CD4-positive, CD25-positive, alpha-beta regulatory T cell (primary cell): ENCODE measurements at regions not wholly inside any gene's neighbourhood (a gene's known extent, or its start where the extent isn't known, plus 50 kb on each side); places are given as distances from the start of the nearest gene placed in this dataset.

Experiments
- ATAC-seq, 2 donors: fragments of 150-1000 bp; cut with Tn5 transposase; one replicate each; pipeline ENCODE4 v1.10.0; 2021; ENCODE audit warnings: low read depth in 2 of 2, moderate number of reproducible peaks in 2 of 2, moderate library complexity in 1 of 2
- DNase-seq, 3 donors: peaks; one replicate each; pipeline versions ENCODE4 v3.0.0 to v3.0.0-alpha.2; 2012 to 2022; ENCODE audit warnings: mixed read lengths in 1 of 3
- H3K27ac ChIP-seq: one replicate; pipeline ENCODE4 v1.7.0; 2013; ENCODE audit warnings: mild to moderate bottlenecking, low read length; ENCODE audit not compliant: insufficient read depth, poor library complexity, severe bottlenecking
- H3K27me3 ChIP-seq: one replicate; pipeline ENCODE4 v1.7.0; 2013; ENCODE audit warnings: low read length; ENCODE audit not compliant: control insufficient read depth, insufficient read depth
- H3K36me3 ChIP-seq: one replicate; pipeline ENCODE4 v1.7.0; 2013; ENCODE audit warnings: mild to moderate bottlenecking, low read length, moderate library complexity; ENCODE audit not compliant: control insufficient read depth, insufficient read depth
- H3K4me1 ChIP-seq: 2 replicates; pipeline ENCODE4 v1.7.0; 2013; ENCODE audit warnings: mild to moderate bottlenecking, low read length; ENCODE audit not compliant: insufficient read depth, control insufficient read depth, poor library complexity, severe bottlenecking
- H3K4me3 ChIP-seq: one replicate; pipeline ENCODE4 v1.7.0; 2013; ENCODE audit warnings: low read depth, mild to moderate bottlenecking, low read length, moderate library complexity
- H3K9me3 ChIP-seq, 2 experiments: 1 replicate in 1 of 2; 2 replicates in 1 of 2; pipeline ENCODE4 v1.7.0; 2013; ENCODE audit warnings: low read length in 2 of 2, mild to moderate bottlenecking in 1 of 2, moderate library complexity in 1 of 2; ENCODE audit not compliant: control insufficient read depth in 2 of 2
- H3K27ac Mint-ChIP-seq, 3 donors: one replicate each; pipeline ENCODE4 v1.8.0; 2020 to 2022; ENCODE audit warnings: mild to moderate bottlenecking in 3 of 3, mixed read lengths in 3 of 3, moderate library complexity in 2 of 3
- H3K27me3 Mint-ChIP-seq: one replicate; pipeline ENCODE4 v1.8.0; 2022; ENCODE audit warnings: mild to moderate bottlenecking, mixed read lengths
- H3K36me3 Mint-ChIP-seq: one replicate; pipeline ENCODE4 v1.8.0; 2020; ENCODE audit warnings: mixed read lengths
- H3K4me1 Mint-ChIP-seq, 4 donors: one replicate each; pipeline ENCODE4 v1.8.0; 2020 to 2022; ENCODE audit warnings: mixed read lengths in 4 of 4, mild to moderate bottlenecking in 1 of 4
- H3K4me3 Mint-ChIP-seq, 4 donors: one replicate each; pipeline ENCODE4 v1.8.0; 2020 to 2022; ENCODE audit warnings: mild to moderate bottlenecking in 4 of 4, mixed read lengths in 4 of 4, moderate library complexity in 3 of 4
- H3K9me3 Mint-ChIP-seq, 7 donors: one replicate each; pipeline ENCODE4 v1.8.0; 2020 to 2022; ENCODE audit warnings: mixed read lengths in 7 of 7, mild to moderate bottlenecking in 3 of 7, moderate library complexity in 2 of 7

DNA sequence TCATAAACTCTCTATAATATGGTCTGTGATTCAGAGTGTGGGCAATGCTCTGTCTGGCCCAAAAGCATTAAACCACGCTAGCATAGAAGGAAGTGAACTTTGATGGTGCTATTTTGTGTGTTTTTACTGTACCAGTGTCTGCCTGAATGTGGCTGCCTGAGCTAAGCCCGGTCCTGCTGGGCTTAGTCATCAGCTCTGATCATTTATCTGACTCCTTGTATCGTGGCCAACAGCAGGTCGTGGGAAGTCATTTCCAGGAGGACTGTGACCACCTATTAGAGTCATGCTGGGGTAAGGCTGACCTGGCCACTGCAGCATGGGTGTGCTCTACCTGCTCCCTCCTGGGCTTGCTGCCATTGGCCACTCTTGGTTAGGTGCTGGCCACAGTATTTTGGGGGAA lies 239.1 kb upstream of the CEP162 start:
- Mint-ChIP-seq H3K27me3 (no peaks in the 10 kb centered on the region), H3K27ac (no peak overlapping the region), H3K36me3 (no peaks in the 10 kb centered on the region), H3K9me3 (peaks cover 0 to 5% (median 2%) of the 10 kb centered on the region in 7 donors), H3K4me3 (no peak overlapping the region), H3K4me1 (no peaks in the 10 kb centered on the region)
- no peak for DNase-seq
- Histone ChIP-seq H3K9me3 (no peaks in the 10 kb centered on the region), H3K36me3 (no peaks in the 10 kb centered on the region), H3K4me1 (no peaks in the 10 kb centered on the region), H3K27ac (no peak overlapping the region), H3K4me3 (no peak overlapping the region), H3K27me3 (no peaks in the 10 kb centered on the region)
- no peak for ATAC-seq

GRCh38 chr6:84464471-84464870 lies 237.0 kb upstream of the CEP162 start:
- H3K36me3 Mint-ChIP-seq = no peaks in the 10 kb centered on the region
- H3K27me3 ChIP-seq = no peaks in the 10 kb centered on the region
- H3K27me3 Mint-ChIP-seq = no peaks in the 10 kb centered on the region
- ATAC-seq = no peak
- no peak overlapping the region for H3K4me3 Mint-ChIP-seq
- no peak overlapping the region for H3K4me3 ChIP-seq
- H3K27ac ChIP-seq = no peak overlapping the region
- H3K4me1 Mint-ChIP-seq = no peaks in the 10 kb centered on the region
- no peak for DNase-seq
- H3K36me3 ChIP-seq = no peaks in the 10 kb centered on the region
- H3K4me1 ChIP-seq = no peaks in the 10 kb centered on the region
- peaks cover 0 to 6% (median 4%) of the 10 kb centered on the region in 7 donors for H3K9me3 Mint-ChIP-seq
- H3K27ac Mint-ChIP-seq = no peak overlapping the region
- no peaks in the 10 kb centered on the region for H3K9me3 ChIP-seq

DNA sequence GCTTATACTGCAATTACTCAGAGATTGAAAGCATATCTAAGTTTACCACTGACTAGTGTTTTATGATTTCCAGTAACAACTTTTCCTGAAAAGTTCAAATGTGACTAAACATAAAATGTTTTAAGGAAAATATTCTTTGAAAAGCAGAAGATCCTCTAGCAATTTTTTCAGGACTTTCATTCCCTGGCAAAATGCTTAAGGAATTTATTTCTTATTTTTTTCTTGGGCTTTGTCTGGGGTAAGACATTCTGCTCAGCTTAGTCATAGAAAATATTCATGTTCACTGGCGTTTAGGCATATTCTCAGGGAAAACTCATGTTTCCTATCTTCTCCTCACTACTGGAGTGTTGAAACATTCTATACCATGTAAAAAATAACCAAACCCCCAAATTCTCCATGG lies 235.3 kb upstream of the CEP162 start:
- peaks cover 0 to 7% (median 5%) of the 10 kb centered on the region in 7 donors for H3K9me3 Mint-ChIP-seq
- H3K4me1 ChIP-seq = no peaks in the 10 kb centered on the region
- H3K27me3 ChIP-seq = no peaks in the 10 kb centered on the region
- no peaks in the 10 kb centered on the region for H3K27me3 Mint-ChIP-seq
- H3K4me1 Mint-ChIP-seq = no peaks in the 10 kb centered on the region
- no peak overlapping the region for H3K27ac Mint-ChIP-seq
- H3K9me3 ChIP-seq = no peaks in the 10 kb centered on the region
- no peaks in the 10 kb centered on the region for H3K36me3 Mint-ChIP-seq
- no peak for DNase-seq
- no peak overlapping the region for H3K4me3 Mint-ChIP-seq
- ATAC-seq = no peak
- H3K4me3 ChIP-seq = no peak overlapping the region
- H3K27ac ChIP-seq = no peak overlapping the region
- H3K36me3 ChIP-seq = no peaks in the 10 kb centered on the region

GRCh38 chr6:84461461-84461860 lies 234.0 kb upstream of the CEP162 start:
- H3K9me3 Mint-ChIP-seq = peaks cover 0 to 8% (median 5%) of the 10 kb centered on the region in 7 donors
- no peaks in the 10 kb centered on the region for H3K4me1 Mint-ChIP-seq
- H3K4me3 Mint-ChIP-seq = no peak overlapping the region
- H3K36me3 Mint-ChIP-seq = no peaks in the 10 kb centered on the region
- ATAC-seq = no peak
- no peak overlapping the region for H3K27ac Mint-ChIP-seq
- Histone ChIP-seq H3K9me3 (no peaks in the 10 kb centered on the region), H3K27me3 (no peaks in the 10 kb centered on the region), H3K4me3 (no peak overlapping the region), H3K36me3 (no peaks in the 10 kb centered on the region), H3K27ac (no peak overlapping the region), H3K4me1 (no peaks in the 10 kb centered on the region)
- DNase-seq = no peak
- H3K27me3 Mint-ChIP-seq = no peaks in the 10 kb centered on the region

DNA sequence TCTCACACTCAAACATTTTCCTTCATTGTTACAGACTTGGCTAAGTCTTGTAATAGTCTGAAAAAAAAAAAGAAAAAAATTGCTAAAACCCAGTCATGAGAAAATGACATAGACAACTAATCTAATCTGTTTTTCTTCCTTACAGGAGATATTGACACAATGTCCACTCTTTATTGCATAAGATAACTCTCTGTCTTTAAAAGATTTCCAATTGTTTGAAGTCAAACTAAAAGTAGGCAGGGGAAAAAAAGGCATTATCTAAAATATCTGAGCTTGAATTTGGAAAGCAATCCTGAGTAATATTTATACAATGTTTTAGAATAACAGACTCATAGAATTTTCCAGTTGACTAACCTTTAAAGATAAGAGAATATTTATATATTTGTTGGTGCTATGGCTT lies 233.0 kb upstream of the CEP162 start:
- H3K4me1 Mint-ChIP-seq = no peaks in the 10 kb centered on the region
- H3K9me3 Mint-ChIP-seq = peaks cover 0 to 8% (median 5%) of the 10 kb centered on the region in 7 donors
- no peaks in the 10 kb centered on the region for H3K36me3 ChIP-seq
- no peak overlapping the region for H3K27ac Mint-ChIP-seq
- no peak overlapping the region for H3K4me3 ChIP-seq
- ATAC-seq (no peak), DNase-seq (no peak)
- no peak overlapping the region for H3K4me3 Mint-ChIP-seq
- H3K9me3 ChIP-seq = no peaks in the 10 kb centered on the region
- no peaks in the 10 kb centered on the region for H3K27me3 ChIP-seq
- no peak overlapping the region for H3K27ac ChIP-seq
- no peaks in the 10 kb centered on the region for H3K27me3 Mint-ChIP-seq
- no peaks in the 10 kb centered on the region for H3K36me3 Mint-ChIP-seq
- no peaks in the 10 kb centered on the region for H3K4me1 ChIP-seq

DNA sequence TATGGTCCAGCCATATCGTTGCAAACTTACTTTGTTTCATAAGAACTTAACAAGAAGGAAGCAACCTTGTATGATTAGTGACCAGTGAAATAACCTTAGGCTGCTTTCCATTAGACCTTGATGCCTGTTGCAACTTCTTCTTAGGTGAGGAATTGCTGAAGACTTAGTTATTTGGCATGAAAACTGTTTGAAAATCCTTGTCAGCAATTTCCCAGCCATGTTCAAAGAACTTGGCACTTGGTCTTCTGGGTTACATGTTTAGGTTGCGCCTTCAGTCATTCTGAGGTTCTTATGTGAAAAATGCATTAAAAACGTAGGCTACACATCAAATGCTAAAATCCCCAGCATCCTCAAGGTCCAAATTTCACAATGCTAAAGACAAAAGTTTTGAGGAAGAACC lies 232.0 kb upstream of the CEP162 start:
- Mint-ChIP-seq H3K9me3 (peaks cover 0 to 6% (median 5%) of the 10 kb centered on the region in 7 donors), H3K4me1 (no peaks in the 10 kb centered on the region), H3K36me3 (no peaks in the 10 kb centered on the region), H3K27ac (no peak overlapping the region), H3K4me3 (no peak overlapping the region), H3K27me3 (no peaks in the 10 kb centered on the region)
- Histone ChIP-seq H3K27me3 (no peaks in the 10 kb centered on the region), H3K27ac (no peak overlapping the region), H3K4me1 (no peaks in the 10 kb centered on the region), H3K9me3 (no peaks in the 10 kb centered on the region), H3K36me3 (no peaks in the 10 kb centered on the region), H3K4me3 (no peak overlapping the region)
- DNase-seq = no peak
- no peak for ATAC-seq

- Mint-ChIP-seq H3K27ac (no peak overlapping the region), H3K27me3 (no peaks in the 10 kb centered on the region), H3K9me3 (peaks cover 0 to 8% (median 5%) of the 10 kb centered on the region in 7 donors), H3K36me3 (no peaks in the 10 kb centered on the region), H3K4me3 (peak overlapping the region in 1 of 4 donors; percentile 68), H3K4me1 (no peaks in the 10 kb centered on the region)
- Histone ChIP-seq H3K9me3 (no peaks in the 10 kb centered on the region), H3K27ac (no peak overlapping the region), H3K27me3 (no peaks in the 10 kb centered on the region), H3K4me1 (no peaks in the 10 kb centered on the region), H3K36me3 (no peaks in the 10 kb centered on the region), H3K4me3 (no peak overlapping the region)
- ATAC-seq (no peak), DNase-seq (no peak)
Observed at GRCh38 chr6:84458271-84458670, 230.8 kb upstream of the CEP162 start.

- Mint-ChIP-seq H3K27ac (no peak overlapping the region), H3K4me1 (no peaks in the 10 kb centered on the region), H3K9me3 (peaks cover 0 to 8% (median 3%) of the 10 kb centered on the region in 7 donors), H3K4me3 (no peak overlapping the region), H3K27me3 (no peaks in the 10 kb centered on the region), H3K36me3 (no peaks in the 10 kb centered on the region)
- no peak for ATAC-seq
- Histone ChIP-seq H3K4me3 (no peak overlapping the region), H3K27me3 (no peaks in the 10 kb centered on the region), H3K36me3 (no peaks in the 10 kb centered on the region), H3K9me3 (no peaks in the 10 kb centered on the region), H3K4me1 (no peaks in the 10 kb centered on the region), H3K27ac (no peak overlapping the region)
- DNase-seq = no peak
Observed at GRCh38 chr6:84457276-84457675, 229.8 kb upstream of the CEP162 start.
